ENCODE measurements at regions not wholly inside any gene's neighbourhood (a gene's known extent, or its start where the extent isn't known, plus 50 kb on each side); places are given as distances from the start of the nearest gene placed in this dataset.

GRCh38 chr1:30417001-30417700 lies 306.2 kb downstream of the MATN1 start:
- no peak for ATAC-seq

GRCh38 chr1:30416221-30416820 lies 307.1 kb downstream of the MATN1 start:
- no peak for ATAC-seq

DNA sequence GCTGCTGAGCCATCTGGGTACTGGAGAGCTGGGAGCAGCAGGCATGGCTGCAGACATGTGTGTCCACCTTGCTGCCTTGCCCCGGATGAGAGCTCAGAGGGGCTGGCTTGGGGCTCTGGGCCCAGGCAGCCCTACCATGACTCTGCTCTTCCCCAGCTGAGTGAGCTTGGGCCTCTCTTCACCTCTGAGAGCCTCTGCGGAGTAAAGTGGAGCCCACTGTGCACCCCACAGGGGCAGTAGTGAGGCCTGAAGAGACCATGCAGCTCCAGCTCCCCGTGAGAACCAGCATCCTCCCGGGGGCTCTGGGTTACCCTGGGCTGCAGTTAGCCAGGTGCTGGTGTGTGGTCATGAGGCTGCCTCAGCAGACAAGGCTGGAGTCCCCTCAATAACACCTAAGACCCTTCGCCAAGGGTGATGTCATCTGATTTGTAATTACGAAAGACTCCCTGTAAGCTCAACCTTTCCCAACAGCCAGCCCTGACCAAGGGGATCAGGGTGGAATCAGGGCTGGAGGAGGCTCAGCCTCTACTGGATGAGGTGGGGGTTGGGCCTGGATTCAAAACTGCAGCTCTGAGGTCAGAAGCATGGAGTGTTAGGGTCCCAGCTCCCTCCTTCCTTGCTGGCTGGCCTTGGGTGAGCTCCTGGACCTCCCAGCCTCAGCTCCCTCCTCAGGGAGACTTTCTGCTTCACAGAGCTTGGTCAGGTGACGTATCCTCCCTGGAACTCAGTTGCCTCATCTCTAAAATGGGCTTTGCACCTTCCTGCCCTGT lies 308.0 kb downstream of the MATN1 start:
- no peak for ATAC-seq

- ATAC-seq: no peak
These were observed 308.6 kb downstream of the MATN1 start for GRCh38 chr1:30414851-30415165.

DNA sequence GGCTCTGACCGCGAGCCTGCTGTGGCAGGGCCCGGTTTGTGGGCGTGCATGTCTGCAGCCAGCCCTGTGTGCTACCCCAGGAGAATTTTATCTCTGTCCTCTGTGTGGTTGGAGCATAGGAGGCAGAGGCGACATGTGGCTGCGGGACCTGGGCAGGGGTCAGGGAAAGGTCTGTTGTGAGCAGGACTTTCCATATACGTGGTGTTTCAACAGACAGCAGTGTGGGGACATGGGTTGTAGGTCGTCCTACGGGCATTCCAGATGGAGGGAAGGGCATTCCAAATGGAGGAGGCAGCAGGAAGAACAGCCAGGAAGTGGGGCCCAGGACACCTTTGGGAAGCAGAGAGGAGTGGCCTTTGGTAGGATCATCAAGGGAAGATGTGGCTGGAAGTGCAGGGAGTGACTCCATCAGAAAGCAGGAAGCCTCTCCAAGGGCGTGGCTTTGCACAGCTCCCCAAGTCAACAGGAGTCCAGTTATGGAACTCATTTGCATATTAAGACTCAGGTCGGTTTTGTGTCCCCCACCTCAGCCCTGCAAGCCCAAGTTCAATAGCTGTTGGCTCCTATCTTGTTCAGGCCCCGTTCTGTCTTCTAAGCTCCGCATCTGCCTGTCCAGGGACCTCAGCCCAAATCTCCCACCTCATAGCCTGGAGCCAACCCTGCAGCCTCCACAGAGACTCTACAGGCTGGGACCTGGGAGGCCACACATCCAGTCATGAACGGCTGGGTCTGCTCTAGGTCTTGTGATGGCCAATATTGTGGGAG lies 309.1 kb downstream of the MATN1 start:
- ATAC-seq: no peak

GRCh38 chr1:30413606-30414005 lies 309.8 kb downstream of the MATN1 start:
- no peak for ATAC-seq

DNA sequence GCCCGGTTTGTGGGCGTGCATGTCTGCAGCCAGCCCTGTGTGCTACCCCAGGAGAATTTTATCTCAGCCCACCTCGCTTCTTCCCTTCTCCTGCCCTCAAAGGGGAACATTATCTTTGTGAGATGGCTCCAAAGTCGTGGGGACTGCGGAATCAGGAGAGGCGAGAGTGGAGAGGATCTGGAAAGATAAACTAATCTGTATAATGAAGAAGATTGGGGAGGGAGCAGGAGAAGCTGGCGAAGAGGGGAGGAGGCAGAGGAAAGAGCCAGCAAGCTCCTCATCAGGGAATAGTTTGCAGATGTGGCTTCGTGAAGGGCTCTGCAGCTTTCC lies 310.3 kb downstream of the MATN1 start:
- no peak for ATAC-seq

- ATAC-seq: no peak
These were observed 310.9 kb downstream of the MATN1 start for GRCh38 chr1:30412241-30413110.

DNA sequence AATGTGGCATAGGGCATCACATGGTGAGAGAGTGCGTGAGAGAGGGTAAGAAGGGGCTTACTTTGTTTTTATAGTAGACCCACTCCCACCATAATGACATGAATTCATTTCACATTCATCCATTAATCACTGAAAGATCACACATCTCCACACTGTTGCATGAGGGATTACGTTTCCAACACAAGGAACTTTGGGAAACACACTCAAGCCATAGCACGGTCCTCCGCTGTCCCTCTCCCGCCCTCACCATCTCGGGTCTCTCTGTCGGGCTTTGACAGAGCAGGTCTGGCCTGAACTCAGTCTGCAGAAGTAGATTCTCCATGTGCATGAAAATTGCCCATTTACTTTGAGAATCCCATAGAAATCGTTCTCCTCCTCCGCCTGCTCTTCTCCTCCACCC lies 312.2 kb downstream of the MATN1 start:
- ATAC-seq: no peak

- ATAC-seq: no peak
These were observed 313.1 kb downstream of the MATN1 start for GRCh38 chr1:30410153-30410851.

- no peak for ATAC-seq
These were observed 313.8 kb downstream of the MATN1 start for GRCh38 chr1:30409476-30410152.

GRCh38 chr1:30407865-30408580 lies 315.4 kb downstream of the MATN1 start:
- no peak for ATAC-seq

GRCh38 chr1:30406996-30407864 lies 316.2 kb downstream of the MATN1 start:
- ATAC-seq: no peak

- no peak for ATAC-seq
These were observed 317.7 kb downstream of the MATN1 start for GRCh38 chr1:30405631-30406212.

- no peak for ATAC-seq
These were observed 318.3 kb downstream of the MATN1 start for GRCh38 chr1:30405081-30405480.

DNA sequence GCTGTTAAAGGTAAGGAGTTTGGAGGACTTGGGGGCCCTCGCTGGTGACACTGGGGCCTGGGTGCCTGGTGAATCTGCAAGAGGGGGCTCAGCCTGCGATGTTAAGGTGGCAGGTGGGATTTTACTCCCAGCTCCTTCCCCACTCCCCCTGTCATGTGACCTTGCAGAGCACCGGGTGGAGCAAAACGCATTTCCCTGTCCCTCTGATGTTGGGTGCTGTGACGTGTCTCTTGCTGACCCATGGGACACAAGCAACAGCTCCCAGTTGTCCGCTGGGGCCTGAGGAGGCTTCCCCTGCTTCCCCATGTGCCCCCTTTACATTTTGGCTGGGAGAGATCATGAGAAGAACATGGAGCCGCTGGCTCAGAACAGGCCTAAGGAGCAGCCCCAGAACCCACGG lies 319.0 kb downstream of the MATN1 start:
- ATAC-seq: no peak

DNA sequence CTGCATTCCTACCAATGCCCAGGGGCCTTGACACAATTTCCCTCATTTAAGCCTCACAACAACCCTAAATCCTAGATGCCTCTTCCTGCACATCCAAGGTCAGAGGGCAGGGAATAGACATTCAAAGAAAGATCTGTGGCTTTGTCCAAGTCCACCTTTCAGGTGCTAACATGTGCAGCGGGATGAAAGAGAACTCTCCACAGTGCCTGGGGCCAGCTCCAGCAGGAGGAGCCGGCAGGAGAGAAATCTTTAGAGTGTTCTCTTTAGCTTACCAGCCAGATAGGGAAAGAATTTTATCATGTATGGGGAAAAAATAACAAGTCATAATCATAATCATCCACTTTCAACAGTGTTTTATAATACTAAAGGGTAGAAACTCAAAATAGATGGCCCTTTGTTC lies 319.7 kb downstream of the MATN1 start:
- ATAC-seq: no peak

DNA sequence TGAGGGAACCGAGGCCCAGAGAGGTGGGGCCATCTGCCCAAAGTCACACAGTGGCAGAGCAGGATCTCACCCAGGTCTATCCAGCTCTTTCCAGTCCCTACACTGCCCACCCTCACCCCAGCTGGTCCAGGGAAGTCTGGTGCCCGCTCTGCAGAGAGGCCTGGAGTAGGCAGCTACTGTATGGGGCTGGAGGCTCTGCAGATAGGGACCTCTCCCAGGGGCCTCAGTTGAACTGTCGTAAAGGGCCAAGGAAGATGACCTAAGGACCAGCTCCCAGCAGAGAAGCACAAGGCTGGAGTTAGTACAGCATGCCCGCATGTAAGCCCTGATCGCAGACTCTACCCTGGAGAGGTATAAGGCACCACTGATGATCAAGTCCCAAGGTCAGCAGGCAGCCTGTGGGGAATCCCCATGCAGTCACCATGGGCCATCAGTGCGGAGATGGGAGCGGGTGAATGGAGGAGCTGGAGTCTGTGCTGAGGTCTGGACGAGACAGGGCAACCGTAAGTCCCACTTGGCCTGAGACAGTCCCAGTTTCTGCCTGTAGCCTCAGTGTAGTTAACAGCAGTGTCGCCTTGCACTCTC lies 320.2 kb downstream of the MATN1 start:
- ATAC-seq: no peak

- ATAC-seq: no peak
These were observed 321.4 kb downstream of the MATN1 start for GRCh38 chr1:30402031-30402430.

Data from activated CD4-positive, CD25-positive, alpha-beta regulatory T cell treated with anti-CD3 and anti-CD28 coated beads, Interleukin-2, amount 50 U/mL, for 24 hours (primary cell).